ENCODE measurements at regions not wholly inside any gene's neighbourhood (a gene's known extent, or its start where the extent isn't known, plus 50 kb on each side); places are given as distances from the start of the nearest gene placed in this dataset.

DNA sequence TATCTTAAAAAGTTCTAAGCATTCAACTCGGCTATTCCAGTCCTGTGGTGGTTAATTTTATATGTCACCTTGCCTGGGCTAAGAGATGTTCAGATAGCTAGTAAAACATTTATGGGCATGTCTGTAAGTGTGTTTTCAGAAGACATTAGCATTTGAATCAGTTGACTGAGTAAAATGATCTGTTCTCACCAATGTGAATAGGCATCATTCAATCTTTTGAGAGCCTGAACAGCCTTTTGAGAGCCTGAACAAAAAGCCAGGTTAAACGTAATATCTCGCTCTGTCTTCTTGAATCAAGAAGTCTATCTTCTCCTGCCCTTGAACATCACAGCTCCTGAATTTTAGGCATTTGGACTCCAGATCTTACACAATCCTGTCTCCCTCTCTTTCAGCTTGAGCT is 1266.1 kb downstream of the LRFN5 start:
- DNase-seq: no peak

DNA sequence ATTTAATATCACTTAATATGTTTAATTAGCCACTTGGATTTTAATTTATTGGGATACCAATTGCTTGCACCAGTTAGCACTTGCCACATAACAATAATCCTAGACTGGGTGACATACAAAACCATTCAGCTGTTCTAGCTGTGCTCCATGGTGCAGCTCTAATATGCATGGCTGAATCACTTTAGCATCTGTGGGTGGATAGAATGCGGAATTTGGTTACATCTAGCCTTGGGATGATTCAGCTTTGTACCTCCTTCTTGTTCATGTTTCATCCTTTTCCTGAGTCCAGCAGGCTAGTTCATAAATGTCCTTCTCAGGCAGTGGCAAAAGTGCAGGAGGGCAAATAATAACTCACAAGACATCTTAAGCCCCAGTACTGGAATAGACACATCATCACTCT is 1263.0 kb downstream of the LRFN5 start:
- DNase-seq: no peak

DNA sequence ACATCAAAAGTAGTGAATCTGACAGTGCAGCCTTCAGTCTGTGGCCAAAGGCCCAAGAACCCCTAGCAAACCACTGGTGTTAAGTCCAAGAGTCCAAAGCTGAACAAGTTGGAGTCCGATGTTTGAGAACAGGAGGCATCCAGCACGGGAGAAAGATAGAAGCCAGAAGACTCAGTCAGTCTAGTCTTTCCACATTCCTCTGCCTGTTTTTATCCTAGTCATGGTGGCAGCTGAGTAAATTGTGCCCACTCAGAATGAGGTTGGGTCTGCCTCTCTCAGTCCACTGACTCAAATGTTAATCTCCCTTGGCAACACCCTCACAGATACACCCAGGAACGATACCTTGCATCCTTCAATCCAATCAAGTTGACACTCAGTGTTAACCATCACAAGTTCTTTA is 1255.4 kb downstream of the LRFN5 start:
- DNase-seq: no peak

DNA sequence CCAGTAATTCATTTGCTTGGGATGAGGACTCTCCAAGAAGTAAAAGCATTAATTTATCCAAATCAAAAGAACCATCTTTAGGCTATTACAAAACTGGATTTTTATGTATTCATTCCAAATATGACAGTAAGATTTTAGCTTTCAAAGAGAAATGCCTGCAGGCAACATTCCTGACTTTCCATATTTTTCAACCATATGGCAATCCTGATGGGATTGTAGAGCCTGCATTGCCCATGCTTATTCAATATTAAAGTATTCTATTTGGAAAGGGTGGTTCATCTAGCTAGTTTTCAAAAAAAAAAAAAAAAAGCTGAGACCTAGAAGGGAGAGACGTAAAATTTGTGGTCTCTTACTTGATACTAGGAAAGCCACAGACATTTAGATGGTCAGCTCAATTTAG is 1253.7 kb downstream of the LRFN5 start:
- no peak for DNase-seq

DNA sequence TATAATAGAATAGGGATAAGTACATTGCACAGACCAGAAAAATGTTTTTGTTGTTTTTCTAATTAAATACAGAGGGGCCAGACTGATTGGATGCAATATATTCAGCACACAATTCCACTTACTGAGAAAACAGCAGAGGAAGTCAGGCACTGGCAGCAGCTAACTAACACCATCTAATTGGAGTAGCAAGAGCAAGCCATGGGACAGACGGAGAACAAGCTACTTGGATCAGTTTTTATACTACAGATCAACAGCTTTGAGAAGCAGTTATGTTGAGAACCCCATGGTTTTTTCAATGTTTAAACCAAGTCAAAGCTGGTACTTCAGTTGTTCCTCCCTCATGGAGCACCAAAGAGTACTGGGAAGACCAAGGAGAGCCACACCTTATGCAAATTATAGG is 1249.4 kb downstream of the LRFN5 start:
- DNase-seq: no peak

DNA sequence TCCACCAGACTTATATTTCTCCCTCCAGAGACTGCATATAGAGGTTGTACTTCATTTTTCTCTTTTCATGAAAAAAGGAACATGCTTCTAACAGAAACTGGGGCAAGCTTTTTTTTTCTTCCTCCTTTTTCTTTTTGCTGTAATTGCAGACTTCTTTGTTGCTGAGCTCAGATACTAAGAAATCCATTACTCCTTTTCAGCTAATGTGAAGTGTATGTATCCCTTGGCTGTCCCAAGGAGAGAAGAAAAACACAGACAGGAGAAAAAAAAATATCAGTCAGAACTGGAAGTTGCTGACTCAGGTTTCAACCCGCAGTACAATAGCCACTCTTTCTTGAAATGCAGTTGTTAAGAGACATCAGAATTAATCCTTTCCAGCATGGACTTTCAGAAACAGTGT is 1248.4 kb downstream of the LRFN5 start:
- DNase-seq: no peak

DNA sequence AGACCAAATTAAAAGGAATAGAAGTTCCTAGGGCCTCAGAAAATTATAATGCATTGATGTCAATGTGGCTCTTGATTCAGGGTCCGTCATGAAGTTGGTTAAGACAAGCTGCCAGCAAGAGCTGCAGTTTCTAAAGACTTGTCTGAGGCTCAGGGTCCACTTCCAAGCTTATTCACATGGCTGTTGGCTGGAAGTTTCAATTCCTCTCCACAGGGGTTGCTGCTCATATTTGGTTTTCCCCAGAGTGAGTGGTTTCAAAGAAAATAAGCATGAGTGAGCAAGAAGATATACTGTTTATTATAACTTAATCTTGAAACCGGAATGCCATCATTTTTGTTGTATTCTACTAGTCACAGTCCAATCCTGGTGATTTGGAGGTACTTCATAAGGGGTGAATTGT is 1247.4 kb downstream of the LRFN5 start:
- no peak for DNase-seq

DNA sequence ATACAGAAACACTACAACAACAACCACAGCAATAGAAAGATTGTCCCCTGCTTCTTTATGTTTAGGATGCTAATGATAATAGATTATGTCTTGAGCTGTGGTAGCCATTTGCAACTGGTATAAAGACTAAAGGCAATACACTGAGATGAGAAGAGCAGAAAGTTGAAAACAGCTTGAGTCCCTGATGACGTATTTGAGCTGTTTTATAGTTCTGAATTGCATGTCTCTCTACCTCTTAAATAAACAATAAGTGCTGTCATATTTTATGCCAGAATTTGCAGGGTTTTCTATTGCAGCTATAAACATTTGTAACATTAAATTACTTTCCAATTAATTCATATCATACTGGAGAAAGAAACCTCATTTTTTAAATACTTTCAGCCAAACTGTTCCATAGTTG is 1242.0 kb downstream of the LRFN5 start:
- no peak for DNase-seq

DNA sequence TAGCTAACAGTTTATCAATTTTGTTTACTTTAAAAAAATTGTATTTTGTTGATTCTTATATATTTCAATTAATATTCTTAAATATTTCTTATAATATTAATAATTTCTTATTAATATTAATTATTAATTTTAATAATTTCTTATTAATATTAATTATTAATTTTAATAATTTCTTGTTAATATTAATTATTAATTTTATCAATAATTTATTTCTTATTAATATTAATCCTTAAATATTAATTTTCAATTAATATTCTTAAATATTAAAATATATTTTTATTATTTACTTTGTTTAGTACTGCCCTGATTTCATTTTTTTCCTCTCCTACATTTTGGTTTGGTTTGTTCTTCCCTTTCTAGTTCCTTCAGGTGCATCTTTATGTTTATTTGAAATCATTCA is 1208.1 kb downstream of the LRFN5 start:
- DNase-seq: no peak

DNA sequence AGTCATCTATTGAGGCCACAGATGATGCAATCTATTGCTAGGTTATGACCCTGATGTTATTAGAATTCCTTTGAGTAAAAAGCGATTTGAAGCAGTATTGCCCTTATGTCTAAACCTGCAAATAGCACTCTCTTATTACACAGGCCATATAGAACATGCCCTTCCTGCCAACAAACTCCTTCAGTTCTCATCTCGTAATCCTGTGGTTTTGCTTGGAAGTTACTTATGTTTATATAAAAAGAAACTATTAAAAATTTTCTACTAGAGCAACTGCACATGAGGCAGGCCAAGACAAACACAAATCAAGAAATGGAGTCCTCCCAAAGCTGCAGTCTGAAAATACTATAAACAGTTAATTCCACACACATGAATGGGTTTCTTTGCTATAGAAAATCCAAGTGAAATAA is 1200.2 kb downstream of the LRFN5 start:
- no peak for DNase-seq

DNA sequence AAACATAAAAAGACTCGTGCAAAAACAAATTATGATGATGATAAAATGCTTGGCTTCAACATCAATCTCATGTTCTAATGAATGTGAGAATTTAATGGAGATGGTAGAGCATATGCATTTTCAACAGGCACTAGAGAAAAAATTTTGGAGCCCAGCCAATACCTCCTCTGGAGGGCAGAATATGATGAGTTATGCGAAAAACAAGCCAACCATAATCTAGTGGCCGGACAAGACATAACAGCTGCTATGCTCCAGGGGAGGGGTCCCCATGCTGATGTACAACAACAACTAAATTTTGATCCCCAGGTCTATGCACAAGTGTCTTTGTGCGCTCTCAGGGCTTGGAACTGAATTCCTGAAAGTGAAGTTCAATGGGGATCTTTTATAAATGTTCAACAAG is 1197.5 kb downstream of the LRFN5 start:
- no peak for DNase-seq

DNA sequence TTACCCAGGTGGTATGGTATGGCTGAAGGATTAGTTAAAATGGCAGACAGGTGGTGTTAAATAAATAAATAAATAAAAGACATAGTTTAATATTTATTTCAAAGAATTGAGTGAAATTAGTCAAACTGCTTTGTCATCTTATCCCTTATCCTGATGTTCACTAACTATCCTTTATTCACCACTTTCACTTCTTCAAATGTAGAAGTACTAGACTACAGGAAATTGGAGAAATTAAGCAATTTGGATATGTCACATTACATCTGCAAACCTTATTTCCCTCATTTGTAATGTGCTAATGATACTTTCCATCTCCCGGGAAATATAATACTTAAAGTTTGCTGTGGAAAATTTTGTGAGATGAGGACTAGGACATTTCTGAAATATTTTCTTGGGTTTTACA is 1195.7 kb downstream of the LRFN5 start:
- DNase-seq: no peak

DNA sequence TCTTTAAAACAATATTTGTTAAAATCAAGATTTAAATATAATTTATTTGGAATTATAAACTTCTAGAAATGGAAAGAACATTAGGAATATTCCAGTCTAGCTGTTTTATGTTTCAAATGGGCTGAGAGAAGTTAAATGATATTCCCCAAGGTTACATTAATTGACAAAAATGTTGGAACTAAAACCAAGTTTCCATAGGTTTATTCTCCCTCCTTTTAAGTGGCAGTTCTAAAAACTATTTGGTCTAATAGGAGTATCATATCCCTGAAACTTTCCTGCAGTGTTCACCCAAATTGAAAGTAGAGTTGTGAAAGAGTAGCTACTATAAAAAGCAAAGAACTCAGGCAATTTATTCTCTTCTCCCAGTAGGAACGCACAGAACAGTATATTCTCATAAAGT is 1185.5 kb downstream of the LRFN5 start:
- no peak for DNase-seq

DNA sequence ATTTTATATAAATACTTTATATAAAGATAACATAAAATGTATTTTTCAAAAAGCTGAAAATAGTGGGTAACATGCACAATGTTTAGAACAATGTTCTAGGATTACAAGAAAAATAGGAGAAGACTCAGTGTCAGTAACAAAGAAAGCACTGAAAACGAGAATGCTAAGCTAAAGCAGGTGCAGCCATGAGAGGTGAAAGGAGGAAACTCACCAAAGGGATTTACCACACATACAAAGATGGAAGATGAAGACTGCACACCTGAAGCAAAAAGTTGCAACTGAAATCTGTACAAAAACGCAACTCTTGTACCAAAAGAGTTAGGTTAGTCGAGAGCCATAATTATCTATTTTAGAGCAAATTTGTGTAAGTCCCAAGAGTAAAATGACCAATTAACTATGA is 1176.1 kb downstream of the LRFN5 start:
- DNase-seq: no peak

DNA sequence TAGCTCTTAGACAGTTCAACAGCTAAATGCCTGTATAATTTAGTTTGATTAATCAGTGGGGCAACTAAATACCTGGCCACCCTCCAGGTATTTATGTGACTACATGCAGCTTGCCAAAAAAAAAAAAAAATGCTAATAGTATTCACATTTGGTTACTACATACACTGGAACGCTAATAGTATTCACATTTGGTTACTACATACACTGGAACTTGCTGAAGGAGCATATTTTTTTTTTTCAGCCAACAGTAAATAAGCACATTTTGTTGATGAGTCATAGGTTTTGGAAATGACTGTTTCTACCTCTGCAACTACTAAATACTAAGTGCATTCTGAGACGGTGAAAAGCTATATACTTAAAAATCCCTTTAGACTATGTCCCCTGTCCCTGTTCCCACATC is 1172.3 kb downstream of the LRFN5 start:
- no peak for DNase-seq

DNA sequence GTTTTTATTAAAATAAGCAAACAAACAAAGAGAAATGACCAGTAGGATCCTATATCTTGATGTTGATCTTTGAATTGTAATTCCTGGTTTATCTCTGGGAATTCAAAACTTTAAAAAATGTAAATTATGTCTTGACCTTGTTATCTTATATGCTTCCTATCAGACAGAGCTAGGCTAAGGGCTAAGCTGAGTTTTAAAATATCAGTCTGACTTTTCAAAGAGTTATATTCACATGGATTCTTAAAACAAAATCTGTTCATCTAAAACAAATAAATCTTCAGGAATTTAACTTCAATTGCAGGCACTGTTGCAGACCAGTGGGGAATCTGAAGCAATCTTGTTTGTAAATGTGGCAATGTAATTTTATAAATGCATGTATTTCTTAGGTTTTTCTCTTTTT is 1144.1 kb downstream of the LRFN5 start:
- no peak for DNase-seq

DNA sequence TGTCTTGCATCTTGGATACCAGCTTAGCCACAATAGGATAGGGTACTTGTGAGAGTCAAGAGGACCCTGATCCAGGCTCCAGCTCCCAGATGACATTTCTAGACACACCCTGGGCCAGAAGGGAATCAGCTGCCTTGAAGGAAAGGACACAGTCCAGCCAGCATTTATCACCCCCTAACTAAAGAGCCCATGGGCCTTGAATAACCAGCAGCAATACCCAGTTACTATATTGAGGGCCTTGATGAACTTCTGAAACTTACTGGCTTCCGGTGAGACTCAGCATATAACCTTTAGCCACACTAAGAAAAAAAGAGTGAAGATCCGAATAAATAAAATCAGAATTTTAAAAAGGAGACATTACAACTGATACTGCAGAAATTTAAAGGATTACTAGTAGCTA is 1135.4 kb downstream of the LRFN5 start:
- no peak for DNase-seq

DNA sequence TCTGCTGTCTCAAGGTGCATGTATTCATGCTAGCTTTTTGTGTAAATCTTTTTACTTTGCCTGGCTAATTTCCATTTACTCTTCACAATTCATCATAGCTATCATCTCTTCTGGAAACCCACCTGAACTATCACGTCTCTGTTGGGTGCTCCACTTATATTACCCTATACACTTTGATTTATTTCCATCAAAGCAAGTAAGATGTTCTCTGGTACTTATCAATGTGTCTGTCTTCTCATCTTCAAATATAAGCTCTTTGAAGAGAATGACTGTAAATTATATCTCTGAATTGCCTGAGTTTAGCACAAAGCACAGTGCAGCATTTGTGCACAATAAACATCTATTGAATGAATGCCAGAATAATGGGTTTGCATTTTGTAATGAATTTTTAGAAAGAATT is 1129.7 kb downstream of the LRFN5 start:
- DNase-seq: no peak

DNA sequence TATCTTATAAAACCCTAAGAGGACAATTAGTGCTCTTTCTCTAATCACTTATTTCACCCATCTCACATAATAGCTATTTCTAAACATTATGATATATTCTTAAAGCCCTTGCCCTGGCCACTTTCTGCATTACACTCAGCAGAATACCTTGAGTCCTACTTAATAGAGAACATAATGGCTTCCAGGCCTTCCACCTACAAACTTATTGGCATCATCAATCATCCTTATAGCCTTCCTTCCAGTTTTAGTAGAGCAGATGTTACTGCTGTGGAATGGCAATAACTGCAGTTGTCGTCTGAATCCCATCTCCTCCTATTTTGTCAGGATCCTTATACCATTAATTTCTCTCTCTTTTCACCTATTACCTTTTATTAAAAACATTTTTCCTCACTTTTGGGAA is 1127.4 kb downstream of the LRFN5 start:
- no peak for DNase-seq

DNA sequence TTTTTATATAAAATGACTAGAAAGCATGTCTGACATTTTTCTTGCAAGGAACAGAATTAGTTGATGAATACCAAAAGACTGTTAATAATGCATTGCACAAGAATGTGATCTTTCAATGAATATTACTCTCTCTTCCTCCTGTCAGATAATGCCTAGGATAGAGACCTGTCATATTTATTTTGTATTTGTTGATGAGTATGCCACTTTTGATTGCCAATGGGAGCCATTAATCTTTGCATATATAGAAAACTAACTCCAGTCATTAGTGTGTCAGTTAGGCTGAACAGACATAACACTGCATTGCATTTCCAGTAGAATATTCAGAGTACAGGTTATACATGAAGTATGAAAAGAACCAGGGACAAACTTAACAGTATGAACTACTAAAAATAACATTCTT is 1125.3 kb downstream of the LRFN5 start:
- no peak for DNase-seq

DNA sequence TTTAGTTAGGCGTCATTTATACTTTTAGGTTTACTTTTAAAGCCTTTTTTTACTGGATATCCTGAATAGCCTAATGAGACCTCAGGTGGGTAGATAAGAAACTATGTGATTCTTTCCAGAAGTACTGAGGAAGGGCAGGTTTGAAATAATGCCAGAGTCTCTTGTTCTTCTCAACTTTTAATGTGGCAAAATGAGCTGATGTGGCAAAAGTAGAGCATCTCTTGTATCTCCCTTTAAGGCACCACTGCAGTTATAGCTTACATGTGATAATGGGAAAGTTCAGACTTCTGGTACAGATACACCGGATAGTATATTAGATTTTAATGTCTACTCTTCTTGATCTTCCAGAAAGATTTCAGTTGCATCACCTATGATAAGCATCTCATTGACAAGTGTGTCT is 1124.8 kb downstream of the LRFN5 start:
- DNase-seq: no peak

DNA sequence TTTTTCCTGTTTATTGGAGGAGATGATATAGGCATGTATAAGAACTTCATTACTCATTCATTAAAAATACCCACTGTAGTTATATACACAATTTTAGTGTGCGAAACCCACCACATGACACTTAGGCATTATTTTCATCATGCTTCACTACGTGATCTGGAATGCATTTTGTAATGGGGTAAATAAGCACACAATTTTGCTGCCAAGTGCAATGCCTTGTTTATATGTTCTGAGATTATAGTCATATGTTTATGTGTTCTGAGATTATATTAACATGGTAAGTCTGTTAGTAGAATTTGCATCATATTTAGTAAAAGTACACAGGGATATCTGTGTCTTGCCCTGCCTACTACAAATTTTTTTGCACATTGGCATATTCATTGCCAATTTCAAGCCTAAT is 1123.0 kb downstream of the LRFN5 start:
- DNase-seq: no peak

DNA sequence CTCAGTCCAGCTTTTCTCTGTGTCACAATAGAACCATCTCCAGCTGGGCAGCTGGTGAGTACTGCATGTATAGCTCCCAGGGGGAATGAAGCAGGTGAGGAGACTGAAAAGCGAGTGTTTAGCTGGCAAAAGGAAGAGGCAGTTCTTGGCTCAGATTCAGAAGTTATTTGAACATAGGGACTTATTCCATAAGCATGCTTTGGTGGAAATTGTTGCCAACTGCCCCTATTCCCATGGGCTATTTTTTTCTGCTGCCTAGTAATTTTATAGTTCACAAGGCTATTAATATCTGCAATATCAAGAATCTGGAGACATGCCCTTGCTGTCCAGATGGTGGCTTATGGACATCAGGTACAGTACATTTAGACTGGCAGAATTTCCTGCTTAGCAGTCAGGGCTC is 1112.7 kb downstream of the LRFN5 start:
- DNase-seq: no peak

DNA sequence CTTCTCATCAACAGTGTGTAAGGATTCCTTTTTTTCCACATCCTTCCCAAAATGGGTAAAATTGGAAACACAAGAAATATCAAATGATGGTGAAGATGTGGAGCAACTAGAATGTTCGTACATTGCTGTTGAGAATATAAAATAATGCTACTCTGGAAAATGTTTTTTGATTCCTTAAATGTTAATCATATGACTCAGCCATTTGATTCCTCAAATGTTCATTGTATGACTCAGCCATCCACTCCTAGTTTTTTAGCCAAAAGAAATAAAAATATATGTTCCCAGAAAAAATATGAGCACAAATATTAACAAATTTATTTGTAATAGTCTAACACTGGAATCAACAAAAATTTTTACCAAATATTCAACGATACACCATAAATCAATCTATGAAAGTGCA is 1108.6 kb downstream of the LRFN5 start:
- DNase-seq: no peak

DNA sequence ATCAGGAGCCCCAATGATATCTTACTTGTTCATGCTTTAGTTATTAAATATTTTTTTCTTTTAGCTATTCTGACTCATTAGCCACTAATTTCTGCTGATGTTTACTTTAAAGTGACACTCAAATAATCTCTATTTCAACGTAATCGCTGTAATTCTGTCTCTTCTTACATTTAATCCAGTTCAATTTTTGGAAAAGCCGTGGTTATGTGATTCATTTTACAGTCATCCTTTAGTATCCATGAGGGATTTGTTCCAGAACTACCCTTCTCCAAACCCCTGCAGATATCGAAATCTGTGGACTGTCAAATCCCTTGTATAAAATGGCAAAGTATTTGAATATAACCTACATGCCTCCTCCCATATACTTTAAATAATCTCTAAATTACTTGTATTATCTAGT is 1103.4 kb downstream of the LRFN5 start:
- no peak for DNase-seq

DNA sequence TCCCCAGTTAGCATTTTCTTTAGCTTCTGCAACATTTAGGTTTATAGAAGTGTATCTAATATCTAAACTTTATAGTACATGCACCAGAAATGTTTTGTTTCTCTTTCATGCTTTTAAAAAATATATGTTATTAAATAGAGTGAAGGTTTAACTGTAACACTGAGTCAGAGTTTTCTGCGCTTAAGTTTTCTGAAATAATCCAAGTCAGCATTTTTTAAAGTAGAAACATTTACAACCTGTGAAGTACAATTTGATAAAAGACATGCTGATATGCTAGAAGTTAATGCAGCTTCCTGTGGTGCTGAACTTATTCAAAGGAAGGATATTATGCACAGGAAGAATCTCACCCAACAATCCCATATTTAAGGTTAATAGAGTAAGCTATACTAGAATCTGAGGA is 1096.8 kb downstream of the LRFN5 start:
- DNase-seq: no peak

All from activated gamma-delta T cell (primary cell).